RWPE2 (cell line): ENCODE measurements at regions not wholly inside any gene's neighbourhood (a gene's known extent, or its start where the extent isn't known, plus 50 kb on each side); places are given as distances from the start of the nearest gene placed in this dataset.
"Not testable (repeated sequence)": the region's sequence is repeated elsewhere in the genome, so short reads cannot be mapped to it uniquely, and the experiment has no call there.

Experiments used
- ATAC-seq: fragments of 200-7000 bp; cut with Tn5 transposase; 3 replicates; pipeline ENCODE4 v1.9.1; 2021; ENCODE audit warnings: low read depth
- DNase-seq: peaks from one replicate; pipeline ENCODE4 v3.0.0-alpha.2; 2020; ENCODE audit warnings: low spot score
- H3K27ac ChIP-seq: fragments of 450-650 bp; 2 replicates; pipeline ENCODE4 v1.5.1; 2017; ENCODE audit warnings: mild to moderate bottlenecking; ENCODE audit not compliant: poor library complexity, severe bottlenecking
- H3K27me3 ChIP-seq: fragments of 250-450 bp; sonication (Bioruptor Pico); 2 replicates; pipeline ENCODE4 v1.5.1; 2021; ENCODE audit warnings: mild to moderate bottlenecking, moderate library complexity; ENCODE audit not compliant: insufficient read depth, poor library complexity, severe bottlenecking
- H3K36me3 ChIP-seq: fragments of 250-450 bp; sonication (Bioruptor Pico); 2 replicates; pipeline ENCODE4 v1.5.1; 2020; ENCODE audit warnings: low read depth, mild to moderate bottlenecking, moderate library complexity
- H3K4me1 ChIP-seq: fragments of 250-450 bp; sonication (Bioruptor Pico); 2 replicates; pipeline ENCODE4 v1.5.1; 2021; ENCODE audit warnings: mild to moderate bottlenecking, moderate library complexity; ENCODE audit not compliant: insufficient read depth, poor library complexity, severe bottlenecking
- H3K4me3 ChIP-seq: fragments of 250-450 bp; sonication (Bioruptor Pico); 2 replicates; pipeline ENCODE4 v1.5.1; 2021; ENCODE audit warnings: mild to moderate bottlenecking, moderate library complexity; ENCODE audit not compliant: severe bottlenecking
- H3K9me3 ChIP-seq: fragments of 250-450 bp; sonication (Bioruptor Pico); 2 replicates; pipeline ENCODE4 v1.5.1; 2021; ENCODE audit warnings: mild to moderate bottlenecking, moderate library complexity; ENCODE audit not compliant: severe bottlenecking

GRCh38 chr20:26059324-26059723, 362.7 kb upstream of the ZNF337 start:
- not testable (repeated sequence) for H3K4me1 ChIP-seq, ATAC-seq, H3K9me3 ChIP-seq, H3K27me3 ChIP-seq, DNase-seq, H3K27ac ChIP-seq, H3K36me3 ChIP-seq, H3K4me3 ChIP-seq

DNA sequence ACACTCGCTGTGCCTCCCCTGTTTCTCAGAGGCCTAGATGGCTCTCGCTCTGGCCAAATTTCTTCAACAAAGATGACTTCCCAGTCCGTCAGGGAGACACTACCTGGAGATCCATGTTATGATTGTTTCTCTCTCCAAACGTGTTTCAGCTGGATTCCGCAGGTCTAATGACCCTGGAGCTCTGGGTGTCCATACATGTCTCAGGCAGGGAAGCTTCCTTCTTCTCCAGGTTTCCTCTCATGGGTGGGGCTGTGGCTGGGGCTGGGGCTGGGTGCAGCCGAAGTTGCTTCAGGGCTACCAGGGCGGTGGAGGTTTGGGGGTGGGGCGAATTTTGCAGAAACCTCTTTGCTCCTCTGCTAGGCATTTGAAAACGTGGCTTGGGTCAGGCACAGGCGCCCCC, 361.8 kb upstream of the ZNF337 start:
- H3K27me3 ChIP-seq, H3K4me1 ChIP-seq, ATAC-seq, H3K4me3 ChIP-seq, H3K27ac ChIP-seq, DNase-seq, H3K9me3 ChIP-seq, H3K36me3 ChIP-seq: not testable (repeated sequence)

- not testable (repeated sequence) for H3K27me3 ChIP-seq, H3K4me1 ChIP-seq, H3K27ac ChIP-seq, H3K4me3 ChIP-seq, DNase-seq, H3K36me3 ChIP-seq, H3K9me3 ChIP-seq
- ATAC-seq = peak; percentile 55
Measured at GRCh38 chr20:26057135-26057752, 360.6 kb upstream of the ZNF337 start.

DNA sequence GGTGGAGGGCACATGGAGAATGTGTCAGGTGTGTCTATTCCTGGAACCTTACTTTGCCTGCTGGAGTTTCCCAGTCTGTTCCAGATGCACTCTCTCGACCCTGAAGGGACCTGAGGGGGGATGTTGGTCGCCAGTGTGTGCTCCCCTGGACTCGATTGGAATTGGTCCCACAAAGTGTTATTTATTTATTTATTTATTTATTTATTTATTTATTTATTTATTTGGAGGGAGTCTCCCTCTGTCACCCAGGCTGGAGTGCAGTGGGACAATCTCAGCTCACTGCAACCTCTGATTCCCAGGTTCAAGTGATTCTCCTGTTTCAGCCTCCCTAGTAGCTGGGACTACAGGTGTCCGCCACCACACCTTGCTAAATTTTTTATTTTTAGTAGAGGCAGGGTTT, 329.1 kb upstream of the ZNF337 start:
- H3K9me3 ChIP-seq, H3K36me3 ChIP-seq, H3K4me1 ChIP-seq, H3K27ac ChIP-seq, ATAC-seq, H3K27me3 ChIP-seq, H3K4me3 ChIP-seq, DNase-seq: not testable (repeated sequence)

DNA sequence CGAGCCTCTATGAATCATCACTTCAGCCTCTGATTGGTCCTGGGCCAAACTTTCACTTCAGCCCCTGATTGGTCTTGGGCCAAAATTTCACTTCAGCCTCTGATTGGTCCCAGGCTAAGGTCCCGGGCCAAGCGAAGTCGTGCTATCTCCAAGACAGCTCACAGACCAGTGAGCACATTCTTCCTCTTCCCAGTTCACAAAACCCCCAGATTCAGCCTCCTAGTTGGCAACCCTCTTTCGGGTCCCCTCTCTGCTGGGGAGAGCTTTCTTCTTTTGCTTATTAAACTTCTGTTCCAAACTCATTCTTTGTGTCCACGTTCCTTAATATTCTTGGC, 314.3 kb upstream of the ZNF337 start:
- H3K27ac ChIP-seq, DNase-seq, H3K36me3 ChIP-seq, H3K4me1 ChIP-seq, H3K9me3 ChIP-seq, ATAC-seq, H3K27me3 ChIP-seq: not testable (repeated sequence)
- H3K4me3 ChIP-seq = peak overlapping the region; percentile 41

DNA sequence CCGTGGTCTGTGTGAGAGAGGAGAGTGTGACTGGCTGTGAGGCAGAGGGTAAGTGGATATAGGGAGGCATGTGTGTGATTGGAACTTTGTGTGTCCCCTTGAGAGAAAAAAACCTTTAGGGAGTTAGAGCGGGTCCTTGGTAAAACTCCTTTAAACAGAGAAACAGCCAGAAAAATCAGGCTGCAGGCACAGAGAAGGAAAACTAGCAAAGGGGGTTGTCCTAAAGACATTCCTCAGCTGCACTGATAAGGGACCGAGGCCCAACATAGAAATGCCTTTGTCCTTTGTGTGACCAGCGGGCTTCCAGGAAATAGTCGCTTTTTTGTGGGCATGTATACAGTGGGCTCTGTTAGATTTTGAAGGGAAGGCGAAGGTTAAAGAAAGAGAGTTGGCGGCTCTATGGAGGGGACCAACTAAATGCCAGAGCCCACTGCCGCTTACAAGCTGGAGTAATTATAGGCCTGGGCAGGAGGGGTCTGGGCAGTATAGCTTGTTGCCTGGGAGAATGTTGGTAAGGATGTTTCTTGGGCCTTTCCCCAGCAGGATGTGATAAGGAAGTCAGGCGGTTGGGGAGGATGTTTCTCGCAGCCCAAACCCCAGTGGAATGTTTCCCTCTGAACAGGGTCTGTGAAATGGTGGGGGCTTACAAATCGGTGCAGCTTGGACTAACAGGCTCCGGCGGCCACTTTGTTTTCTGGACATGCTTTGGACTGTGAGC, 313.7 kb upstream of the ZNF337 start:
- Histone ChIP-seq H3K27ac (peak overlapping the region; percentile 49), H3K4me3 (peak overlapping the region; percentile 41)
- H3K9me3 ChIP-seq, H3K4me1 ChIP-seq, DNase-seq, H3K36me3 ChIP-seq, H3K27me3 ChIP-seq, ATAC-seq: not testable (repeated sequence)

DNA sequence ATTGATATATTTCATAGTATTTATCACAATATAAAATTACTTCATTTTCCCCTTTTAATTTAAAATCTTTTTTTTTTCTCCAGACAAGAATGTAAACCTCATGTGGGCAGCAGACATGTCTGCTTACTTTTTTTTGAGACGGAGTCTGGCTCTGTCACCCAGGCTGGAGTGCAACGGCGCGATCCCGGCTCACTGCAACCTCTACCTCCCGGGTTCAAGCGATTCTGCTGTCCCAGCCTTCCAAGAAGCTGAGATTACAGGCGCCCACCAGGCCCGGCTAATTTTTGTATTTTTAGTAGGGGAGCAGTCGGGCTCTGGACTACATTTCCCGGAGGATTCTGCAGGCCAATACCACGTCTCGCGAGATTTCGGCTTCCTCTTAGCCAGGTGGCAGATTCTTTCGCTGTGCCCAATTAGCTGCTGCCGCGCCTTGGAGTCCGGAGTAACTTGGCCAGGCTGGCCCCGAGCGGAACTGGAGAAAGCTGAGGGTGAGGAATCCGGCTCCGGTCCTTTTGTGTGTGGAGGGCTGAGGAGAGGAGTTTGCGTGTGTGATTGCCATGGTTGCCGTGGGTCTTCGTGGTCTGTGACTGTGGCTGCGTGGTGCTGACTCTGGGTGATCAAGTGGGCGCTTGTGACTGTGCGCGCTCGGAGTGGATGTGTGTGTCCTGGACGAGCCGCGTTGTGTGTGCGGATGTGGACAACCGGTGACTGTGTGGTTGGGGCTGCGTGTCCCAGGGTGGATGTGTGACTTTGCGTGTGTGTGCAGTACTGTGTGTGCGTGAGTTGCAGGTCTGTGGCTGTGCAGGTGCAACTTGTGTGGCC, 313.0 kb upstream of the ZNF337 start:
- not testable (repeated sequence) for H3K36me3 ChIP-seq, H3K4me1 ChIP-seq, H3K27me3 ChIP-seq, H3K9me3 ChIP-seq
- Histone ChIP-seq H3K4me3 (peak overlapping the region; percentile 41), H3K27ac (peak overlapping the region; percentile 49)
- DNase-seq = peak; percentile 97
- peak; percentile 53 for ATAC-seq

DNA sequence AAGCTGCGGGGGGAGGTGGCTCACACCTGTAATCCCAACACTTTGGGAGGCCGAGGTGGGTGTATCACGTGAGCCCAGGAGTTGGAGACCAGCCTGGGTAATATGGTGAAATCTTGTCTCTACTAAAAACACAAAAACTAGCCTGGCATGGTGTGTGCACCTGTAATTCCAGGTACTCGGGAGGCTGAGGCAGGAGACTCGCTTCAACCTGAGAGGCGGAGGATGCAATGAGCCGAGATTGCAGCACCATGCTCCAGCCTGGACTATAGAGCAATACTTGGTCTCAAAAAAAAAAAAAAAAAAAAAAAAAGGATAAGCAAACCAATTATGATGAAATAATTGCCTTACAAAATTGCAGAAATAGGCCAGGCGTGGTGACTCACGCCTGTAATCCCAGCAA, 311.4 kb upstream of the ZNF337 start:
- not testable (repeated sequence) for DNase-seq, H3K36me3 ChIP-seq, H3K27ac ChIP-seq

DNA sequence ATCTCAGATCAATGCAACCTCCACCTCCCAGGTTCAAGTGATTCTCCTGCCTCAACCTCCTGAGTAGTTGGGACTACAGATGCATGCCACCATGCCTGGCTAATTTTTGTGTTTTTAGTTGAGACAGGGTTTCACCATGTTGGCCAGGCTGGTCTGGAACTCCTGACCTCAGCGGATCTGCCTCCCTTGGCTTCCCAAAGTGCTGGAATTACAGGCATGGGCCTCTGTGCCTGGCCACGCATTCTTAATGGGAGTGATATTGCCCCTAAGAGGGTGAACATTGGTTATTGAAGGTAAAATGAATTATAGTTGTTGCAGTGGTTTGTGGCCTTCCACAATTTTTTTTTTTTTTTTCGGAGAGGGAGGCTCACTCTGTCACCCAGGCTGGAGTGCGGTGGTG, 309.5 kb upstream of the ZNF337 start:
- not testable (repeated sequence) for H3K27me3 ChIP-seq, DNase-seq, H3K36me3 ChIP-seq, H3K4me1 ChIP-seq, ATAC-seq, H3K27ac ChIP-seq, H3K9me3 ChIP-seq, H3K4me3 ChIP-seq

More for the DNA sequence above, 311.4 kb upstream of the ZNF337 start:
- not testable (repeated sequence) for H3K27me3 ChIP-seq, H3K9me3 ChIP-seq, H3K4me3 ChIP-seq, H3K4me1 ChIP-seq, ATAC-seq

DNA sequence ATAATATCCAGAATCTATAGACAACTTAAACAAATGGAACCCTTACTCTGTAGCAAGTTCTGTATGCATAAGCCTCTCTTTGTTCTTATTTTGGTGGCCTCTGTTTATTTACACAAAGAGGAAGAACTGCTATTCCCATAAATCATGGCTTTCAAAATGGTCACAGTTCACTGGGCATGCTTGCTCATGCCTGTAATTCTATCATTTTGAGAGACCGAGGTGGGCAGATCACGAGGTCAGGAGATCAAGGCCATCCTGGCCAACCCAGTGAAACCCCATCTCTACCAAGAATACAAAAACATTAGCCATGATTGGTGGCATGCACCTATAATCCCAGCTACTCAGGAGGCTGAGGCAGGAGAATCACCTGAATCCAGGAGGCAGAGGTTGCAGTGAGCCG, 307.3 kb upstream of the ZNF337 start:
- not testable (repeated sequence) for H3K27ac ChIP-seq, H3K9me3 ChIP-seq, DNase-seq, H3K4me1 ChIP-seq, H3K27me3 ChIP-seq, H3K36me3 ChIP-seq, ATAC-seq, H3K4me3 ChIP-seq

DNA sequence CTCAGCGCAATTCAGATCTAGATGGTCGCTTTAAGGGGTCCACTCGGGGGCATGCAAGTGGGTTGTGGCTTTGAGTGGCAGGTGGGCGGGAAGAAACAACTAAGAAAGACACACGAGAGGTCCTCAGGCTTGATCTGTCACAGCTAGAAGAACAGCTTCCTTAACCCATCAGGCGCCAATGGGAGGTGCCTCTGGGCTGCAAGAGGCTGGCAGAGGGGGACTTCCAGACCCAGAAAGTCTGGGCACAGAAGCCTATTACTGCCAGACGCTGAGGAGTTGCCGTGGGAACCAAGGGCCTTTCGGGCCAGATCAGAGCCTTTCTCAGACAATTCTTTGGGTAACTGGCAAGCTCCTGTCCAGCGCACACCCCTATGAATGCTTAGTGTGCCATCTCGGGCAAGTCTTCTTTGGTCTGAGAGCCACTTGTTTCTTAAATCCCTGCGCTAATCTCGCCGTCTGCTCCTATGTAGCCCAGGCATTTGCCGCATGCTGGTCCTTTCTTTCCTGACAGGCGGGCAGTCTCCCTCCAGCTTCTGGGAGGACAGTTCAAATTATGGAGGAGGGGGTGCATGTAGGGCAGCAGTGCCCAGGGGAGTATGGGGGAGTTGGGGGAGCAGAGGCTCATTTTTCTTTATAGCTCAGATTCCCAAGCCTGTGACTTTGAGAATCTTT, 300.9 kb upstream of the ZNF337 start:
- H3K9me3 ChIP-seq, DNase-seq, H3K27ac ChIP-seq, H3K27me3 ChIP-seq, H3K4me1 ChIP-seq, H3K4me3 ChIP-seq, H3K36me3 ChIP-seq, ATAC-seq: not testable (repeated sequence)
